Neural cell (in vitro differentiated cells): ENCODE measurements at regions not wholly inside any gene's neighbourhood (a gene's known extent, or its start where the extent isn't known, plus 50 kb on each side); places are given as distances from the start of the nearest gene placed in this dataset.
"Not testable (repeated sequence)": the region's sequence is repeated elsewhere in the genome, so short reads cannot be mapped to it uniquely, and the experiment has no call there.

Experiments
- CTCF ChIP-seq: fragments of 450-650 bp; IDR thresholded peaks from 2 replicates; pipeline ENCODE4 v1.5.1; 2014; ENCODE audit warnings: antibody characterized with exemption, mild to moderate bottlenecking, moderate library complexity; ENCODE audit not compliant: poor library complexity, severe bottlenecking
- EP300 ChIP-seq: fragments of 450-650 bp; conservative IDR thresholded peaks from 2 replicates; pipeline ENCODE4 v1.6.1; 2014; ENCODE audit warnings: antibody characterized with exemption, mild to moderate bottlenecking, moderate library complexity; ENCODE audit not compliant: poor library complexity, severe bottlenecking
- EZH2 ChIP-seq: fragments of 200-600, 300-800 bp; shearing (Covaris generic), sonication (generic); IDR thresholded peaks from 2 replicates; pipeline ENCODE4 v1.6.1; 2014; ENCODE audit warnings: antibody characterized with exemption, low read length, borderline replicate concordance, mild to moderate bottlenecking; ENCODE audit not compliant: insufficient read depth, poor library complexity, severe bottlenecking
- MXI1 ChIP-seq: fragments of 450-650 bp; conservative IDR thresholded peaks from 2 replicates; pipeline ENCODE4 v1.6.1; 2014; ENCODE audit warnings: antibody characterized with exemption, mild to moderate bottlenecking; ENCODE audit not compliant: poor library complexity, severe bottlenecking
- RAD21 ChIP-seq: fragments of 450-650 bp; conservative IDR thresholded peaks from 2 replicates; pipeline ENCODE4 v1.6.1; 2014; ENCODE audit warnings: antibody characterized with exemption, mild to moderate bottlenecking, moderate library complexity
- REST ChIP-seq: IDR thresholded peaks from 2 replicates; pipeline ENCODE4 v1.6.1; 2012; ENCODE audit warnings: borderline replicate concordance
- TAF1 ChIP-seq: IDR thresholded peaks from 2 replicates; pipeline ENCODE4 v1.6.1; 2012; ENCODE audit warnings: low read depth

GRCh38 chr15:34522601-34523000 lies 60.9 kb downstream of the GOLGA8B start:
- not testable (repeated sequence) for TF ChIP-seq CTCF, EZH2, REST, EP300, MXI1, RAD21, TAF1
